ENCODE measurements at regions not wholly inside any gene's neighbourhood (a gene's known extent, or its start where the extent isn't known, plus 50 kb on each side); places are given as distances from the start of the nearest gene placed in this dataset.

- TF ChIP-seq CTCF (IDR thresholded peaks at IDR 0.05): no peak
- no peak for TF ChIP-seq POLR2A (IDR thresholded peaks at IDR 0.05)
- TF ChIP-seq POLR2AphosphoS5 (IDR thresholded peaks at IDR 0.05): peak; percentile 34
These were observed 54.0 kb upstream of the DLG1 start for GRCh38 chr3:197352382-197352781.
